IPS-NIHi11 (cell line): ENCODE measurements at regions not wholly inside any gene's neighbourhood (a gene's known extent, or its start where the extent isn't known, plus 50 kb on each side); places are given as distances from the start of the nearest gene placed in this dataset.
"Not testable (repeated sequence)": the region's sequence is repeated elsewhere in the genome, so short reads cannot be mapped to it uniquely, and the experiment has no call there.

Experiments
- DNase-seq: peaks from one replicate; pipeline ENCODE4 v3.0.0; 2012; ENCODE audit warnings: mixed read lengths, low spot score

DNA sequence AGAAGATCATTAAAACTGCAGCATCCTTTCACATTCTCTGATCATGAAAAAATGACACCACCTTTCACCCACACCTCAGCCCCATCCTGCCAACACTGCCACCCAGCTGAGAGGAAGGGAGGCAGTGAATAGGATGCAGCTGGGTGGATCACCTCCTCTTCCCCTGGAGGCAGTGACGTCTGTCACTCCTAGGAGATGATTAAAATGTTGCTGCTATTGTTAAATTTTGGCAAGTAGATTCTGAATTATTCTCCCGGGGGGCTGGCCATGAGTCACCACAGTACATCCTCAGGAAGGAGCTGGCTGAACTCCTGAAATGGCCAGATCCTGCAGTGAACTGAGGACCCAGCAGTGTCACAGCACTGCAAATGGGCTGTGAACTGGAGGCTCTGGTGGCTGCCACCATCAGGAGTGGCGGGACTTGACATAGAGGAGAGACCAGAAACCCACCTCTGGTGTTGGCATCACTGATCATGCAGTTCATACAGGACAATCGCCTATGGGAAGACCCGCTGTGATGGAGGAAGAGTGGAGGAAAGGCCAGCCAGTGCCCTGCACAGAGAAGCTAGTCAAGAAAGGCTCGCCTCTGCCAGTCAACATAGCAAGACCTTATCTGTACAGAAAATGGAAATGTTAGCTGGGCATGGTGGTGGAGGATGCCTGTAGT lies 199.1 kb downstream of the FAM43A start:
- DNase-seq, result no peak

GRCh38 chr3:194885766-194886165 lies 200.1 kb downstream of the FAM43A start:
- no peak for DNase-seq

- no peak for DNase-seq
Observed at GRCh38 chr3:194886836-194887235, 201.2 kb downstream of the FAM43A start.

DNA sequence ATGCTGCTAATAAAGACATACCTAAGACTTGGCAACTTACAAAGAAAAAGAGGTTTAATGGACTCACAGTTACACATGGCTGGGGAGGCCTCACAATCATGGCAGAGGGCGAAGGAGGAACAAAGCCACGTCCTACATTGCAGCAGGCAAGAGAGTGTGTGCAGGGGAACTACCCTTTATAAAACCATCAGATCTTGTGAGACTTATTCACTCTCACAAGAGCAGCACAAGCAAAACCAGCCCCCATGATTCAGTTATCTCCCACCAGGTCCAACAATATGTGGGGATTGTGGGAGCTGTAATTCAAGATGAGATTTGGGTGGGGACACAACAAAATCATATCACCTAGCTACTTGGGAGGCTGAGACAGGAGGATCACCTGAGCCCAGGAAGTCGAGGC lies 202.4 kb downstream of the FAM43A start:
- DNase-seq, result not testable (repeated sequence)

- DNase-seq, result no peak
Observed at GRCh38 chr3:194888916-194889315, 203.2 kb downstream of the FAM43A start.

DNA sequence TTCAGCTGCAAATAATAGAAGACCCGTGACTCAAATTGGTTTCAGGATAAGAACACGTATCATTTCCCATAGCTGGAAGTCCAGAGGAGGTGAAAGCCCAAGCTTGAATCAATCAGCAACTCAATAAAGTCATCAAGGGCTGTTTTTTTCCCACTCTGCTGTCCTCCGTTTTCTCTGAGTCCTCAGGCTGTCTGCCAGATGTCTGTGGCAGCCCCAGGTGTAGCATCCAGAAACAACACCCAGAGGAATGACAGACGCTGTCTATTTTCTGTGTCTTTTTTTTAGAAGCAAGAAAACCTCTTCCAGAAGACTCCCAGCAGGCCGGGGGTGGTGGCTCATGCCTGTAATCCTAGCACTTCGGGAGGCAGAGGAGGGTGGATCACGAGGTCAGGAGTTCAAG lies 204.4 kb downstream of the FAM43A start:
- no peak for DNase-seq

DNA sequence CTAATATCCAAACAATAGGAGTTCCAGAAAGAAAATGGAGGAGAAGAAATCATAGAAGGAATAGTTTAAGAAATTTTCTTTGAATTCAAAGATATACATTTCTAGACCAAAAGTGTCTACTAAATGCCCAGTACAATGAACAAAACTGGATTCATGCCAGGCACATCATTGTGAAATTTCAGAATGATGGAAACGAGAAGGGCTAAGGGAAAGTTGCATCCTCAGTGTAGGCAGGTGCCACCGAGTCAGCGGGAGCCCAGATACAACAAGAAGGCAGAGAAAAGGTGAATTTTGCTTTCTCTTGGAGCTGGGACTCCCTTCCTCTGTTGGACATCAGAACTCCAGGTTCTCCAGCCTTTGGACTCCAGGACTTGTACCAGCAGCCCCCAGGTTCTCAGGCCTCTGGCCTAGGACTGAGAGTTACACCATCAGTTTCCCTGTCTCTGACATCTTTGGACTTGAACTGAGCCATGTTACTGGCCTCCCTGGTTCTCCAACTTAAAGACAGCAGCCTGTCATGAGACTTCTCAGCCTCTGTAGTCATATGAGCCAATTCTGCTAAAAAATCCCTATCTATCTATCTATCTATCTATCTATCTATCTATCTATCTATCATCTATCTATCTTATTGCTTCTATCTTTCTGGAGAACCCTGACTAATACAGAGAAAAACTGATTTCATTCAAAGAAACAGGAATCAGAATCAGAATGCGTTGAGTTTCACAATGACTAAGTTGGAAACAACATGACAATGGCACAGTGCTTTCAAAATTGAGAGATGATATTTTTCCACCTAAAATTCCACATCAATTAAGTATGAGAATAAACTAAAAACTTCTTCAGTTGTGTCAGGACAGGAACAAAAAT lies 207.7 kb downstream of the FAM43A start:
- no peak for DNase-seq

GRCh38 chr3:194894538-194894937 lies 208.9 kb downstream of the FAM43A start:
- DNase-seq, result no peak

DNA sequence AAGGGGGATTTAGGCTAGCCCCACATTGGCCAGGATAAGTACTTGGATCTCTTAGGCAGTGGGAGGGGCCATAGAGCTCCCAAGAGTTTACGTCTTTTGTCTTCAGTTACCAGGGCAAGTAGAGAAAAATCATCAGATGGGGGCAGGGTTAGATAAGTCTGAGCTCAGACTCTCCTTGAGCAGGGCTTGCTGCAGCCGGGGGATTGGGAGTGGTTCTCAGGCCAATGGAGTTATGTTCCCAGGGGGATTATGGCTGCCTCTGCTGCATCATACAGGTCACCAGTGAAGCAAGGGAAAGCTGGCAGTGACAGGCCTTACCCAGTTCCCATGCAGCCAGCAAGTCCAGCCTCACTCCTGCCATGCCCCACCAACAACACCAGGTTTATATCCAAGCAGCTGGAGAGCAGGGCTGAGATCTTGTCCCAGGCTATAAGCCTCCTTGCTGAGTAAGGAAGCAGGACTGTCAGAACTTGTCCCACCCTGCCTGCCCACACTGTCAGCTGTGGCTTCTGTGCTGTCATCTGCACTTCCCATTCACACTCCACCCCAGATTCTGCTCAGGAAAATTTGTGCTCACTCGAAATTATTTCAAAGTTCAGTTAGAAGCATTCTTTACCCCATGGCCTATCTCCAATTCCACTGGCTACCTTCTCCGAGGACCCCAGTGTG lies 215.3 kb downstream of the FAM43A start:
- DNase-seq, result no peak

DNA sequence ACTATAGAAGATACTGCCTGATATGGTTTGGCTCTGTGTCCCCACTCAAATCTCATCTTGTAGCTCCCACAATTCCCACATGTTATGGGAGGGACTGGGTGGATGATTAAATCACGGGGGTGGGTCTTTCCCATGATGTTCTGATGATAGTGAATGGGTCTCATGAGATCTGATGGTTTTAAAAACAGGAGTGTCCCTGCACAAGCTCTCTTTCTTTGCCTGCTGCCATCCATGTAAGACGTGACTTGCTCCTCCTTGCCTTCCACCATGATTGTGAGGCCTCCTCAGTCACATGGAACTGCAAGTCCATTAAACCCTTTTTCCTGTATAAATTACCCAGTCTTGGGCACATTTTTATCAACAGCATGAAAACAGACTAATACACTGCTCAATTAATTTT lies 217.8 kb downstream of the FAM43A start:
- DNase-seq, result not testable (repeated sequence)

DNA sequence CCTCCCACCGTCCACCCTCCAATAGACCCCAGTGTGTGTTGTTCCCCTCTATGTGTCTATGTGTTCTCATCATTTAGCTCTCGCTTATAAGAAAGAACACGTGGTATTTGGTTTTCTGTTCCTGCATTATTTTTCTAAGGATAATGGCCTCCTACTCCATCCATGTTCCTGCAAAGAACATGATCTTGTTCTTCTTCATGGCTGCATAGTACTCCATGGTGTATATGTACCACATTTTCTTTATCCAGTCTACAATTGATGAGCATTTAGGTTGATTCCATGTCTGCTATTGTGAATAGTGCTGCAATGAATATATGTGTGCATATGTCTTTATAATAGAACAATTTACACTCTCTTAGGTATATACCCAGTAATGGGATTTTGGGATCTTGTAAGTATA lies 219.3 kb downstream of the FAM43A start:
- not testable (repeated sequence) for DNase-seq

DNA sequence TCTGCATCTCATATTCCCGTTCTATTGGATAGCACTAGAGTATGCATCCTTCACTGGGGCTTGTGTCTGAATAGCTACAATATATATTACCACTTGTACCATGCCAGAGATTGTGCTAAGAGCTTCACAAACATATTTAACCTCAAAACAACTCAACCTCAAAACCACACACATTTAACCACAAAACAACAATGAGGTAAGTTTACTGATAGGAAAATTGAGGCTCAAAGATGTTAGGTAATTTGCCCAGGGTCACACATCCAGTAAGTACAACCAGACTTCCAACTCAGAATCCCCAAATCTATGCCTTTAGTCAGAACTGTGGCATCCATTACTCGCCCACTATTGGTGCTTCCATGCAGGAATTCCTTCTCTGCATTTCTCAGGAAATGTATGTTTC lies 220.0 kb downstream of the FAM43A start:
- no peak for DNase-seq

- DNase-seq, result no peak
Observed at GRCh38 chr3:194906229-194906629, 220.5 kb downstream of the FAM43A start.

GRCh38 chr3:194906970-194907629 lies 221.4 kb downstream of the FAM43A start:
- DNase-seq, result no peak

DNA sequence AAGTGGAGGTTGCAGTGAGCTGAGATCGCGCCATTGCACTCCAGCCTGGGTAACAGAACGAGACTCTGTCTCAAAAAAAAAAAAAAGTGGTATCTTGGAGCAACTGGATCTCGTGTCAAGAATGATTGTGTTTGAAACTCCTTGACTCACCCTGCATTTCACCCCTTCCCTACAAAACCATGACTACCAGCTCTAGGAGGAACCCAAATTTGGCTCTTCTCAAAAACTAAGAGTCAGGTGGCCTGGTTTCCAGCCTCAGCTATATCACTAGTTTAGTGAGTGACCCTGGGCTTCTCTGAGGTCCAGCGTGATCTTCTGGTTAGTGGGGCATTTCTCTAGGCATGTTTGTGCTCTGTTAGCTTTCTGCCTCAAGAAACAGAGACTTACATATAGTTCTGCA lies 222.1 kb downstream of the FAM43A start:
- no peak for DNase-seq

- DNase-seq, result no peak
Observed at GRCh38 chr3:194908496-194908895, 222.8 kb downstream of the FAM43A start.

GRCh38 chr3:194908972-194909371 lies 223.3 kb downstream of the FAM43A start:
- DNase-seq, result no peak

GRCh38 chr3:194910414-194910984 lies 224.8 kb downstream of the FAM43A start:
- no peak for DNase-seq

GRCh38 chr3:194913316-194913715 lies 227.6 kb downstream of the FAM43A start:
- DNase-seq, result no peak

DNA sequence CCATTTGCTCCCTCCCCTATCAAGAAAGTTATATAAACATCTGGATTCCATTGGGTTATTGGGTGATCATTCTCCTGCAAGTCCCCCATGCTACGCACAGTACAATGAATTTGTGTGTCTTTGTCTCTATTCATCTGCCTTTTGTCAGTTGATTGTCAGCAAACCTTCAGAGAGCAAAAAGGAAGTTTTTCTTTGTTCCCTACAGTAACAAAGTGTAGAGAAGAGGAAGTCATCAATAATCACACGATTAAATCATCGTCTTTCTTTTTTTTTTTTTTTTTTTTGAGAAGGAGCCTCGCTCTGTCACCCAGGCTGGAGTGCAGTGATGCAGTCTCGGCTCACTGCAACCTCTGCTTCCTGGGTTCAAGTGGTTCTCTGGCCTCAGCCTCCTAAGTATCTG lies 239.2 kb downstream of the FAM43A start:
- DNase-seq, result not testable (repeated sequence)

- no peak for DNase-seq
Observed at GRCh38 chr3:194925614-194926013, 239.9 kb downstream of the FAM43A start.

GRCh38 chr3:194928227-194928626 lies 242.5 kb downstream of the FAM43A start:
- no peak for DNase-seq
